Activated B cell treated with CpG ODN at 0.5 μM for 24 hours (primary cell): ENCODE measurements at regions not wholly inside any gene's neighbourhood (a gene's known extent, or its start where the extent isn't known, plus 50 kb on each side); places are given as distances from the start of the nearest gene placed in this dataset.

Experiments used
- ATAC-seq: fragments of 200-7000 bp; cut with Tn5 transposase; one replicate; pipeline ENCODE4 v1.10.0; 2021; ENCODE audit warnings: low read depth, mild to moderate bottlenecking, moderate library complexity
- CTCF ChIA-PET: fragments of 350-600 bp; sonication (Branson Sonifier 250); formaldehyde crosslinking; loops from one replicate; lab custom pipeline; 2021; ENCODE audit warnings: antibody characterized with exemption; lab: Charles Lee
- POLR2A ChIA-PET: fragments of 350-600 bp; sonication (Branson Sonifier 250); formaldehyde crosslinking; loops from one replicate; lab custom pipeline; 2021; ENCODE audit warnings: antibody characterized with exemption; lab: Charles Lee
- DNase-seq: peaks from one replicate; pipeline ENCODE4 v3.0.0; 2022
- H3K27ac Mint-ChIP-seq: one replicate; pipeline ENCODE4 v1.8.0; 2020; ENCODE audit warnings: mixed read lengths
- H3K27me3 Mint-ChIP-seq: one replicate; pipeline ENCODE4 v1.8.0; 2021; ENCODE audit warnings: mixed read lengths
- H3K36me3 Mint-ChIP-seq: one replicate; pipeline ENCODE4 v1.8.0; 2021; ENCODE audit warnings: low read depth, mixed read lengths
- H3K4me1 Mint-ChIP-seq: one replicate; pipeline ENCODE4 v1.8.0; 2021; ENCODE audit warnings: mixed read lengths
- H3K4me3 Mint-ChIP-seq: one replicate; pipeline ENCODE4 v1.8.0; 2020; ENCODE audit warnings: mild to moderate bottlenecking, mixed read lengths
- H3K9me3 Mint-ChIP-seq: one replicate; pipeline ENCODE4 v1.8.0; 2020; ENCODE audit warnings: mixed read lengths
- intact Hi-C: fragments of 100-400 bp; cut with micrococcal nuclease; formaldehyde crosslinking; loops from one replicate; pipeline ENCODE4 v1.15.1; 2024
- TF ChIP-seq, protein P1 (sequence below): fragments of 200-600 bp; IDR thresholded peaks from one replicate; pipeline ENCODE4 v1.8.0; 2022; ENCODE audit warnings: antibody characterized with exemption, mild to moderate bottlenecking

DNA sequence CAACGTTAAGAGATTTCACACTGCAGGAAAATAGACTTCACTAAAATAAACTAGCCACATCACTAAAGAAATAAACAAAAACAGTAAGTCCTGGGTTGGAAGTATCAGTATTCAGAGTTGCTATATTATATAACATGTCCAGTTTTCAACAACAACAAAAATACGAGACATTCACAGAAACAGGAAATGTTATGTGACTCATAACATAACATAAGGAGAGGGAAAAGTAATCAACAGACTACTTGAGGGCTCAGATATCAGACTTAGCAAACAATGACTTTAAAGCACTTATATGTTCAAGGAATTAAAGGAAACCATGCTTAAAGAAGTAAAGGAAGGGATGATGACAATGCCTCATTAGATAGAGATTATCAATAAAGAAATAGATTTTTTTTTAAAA, 73.5 kb upstream of the MKLN1 start:
- TF ChIP-seq, protein P1, sequence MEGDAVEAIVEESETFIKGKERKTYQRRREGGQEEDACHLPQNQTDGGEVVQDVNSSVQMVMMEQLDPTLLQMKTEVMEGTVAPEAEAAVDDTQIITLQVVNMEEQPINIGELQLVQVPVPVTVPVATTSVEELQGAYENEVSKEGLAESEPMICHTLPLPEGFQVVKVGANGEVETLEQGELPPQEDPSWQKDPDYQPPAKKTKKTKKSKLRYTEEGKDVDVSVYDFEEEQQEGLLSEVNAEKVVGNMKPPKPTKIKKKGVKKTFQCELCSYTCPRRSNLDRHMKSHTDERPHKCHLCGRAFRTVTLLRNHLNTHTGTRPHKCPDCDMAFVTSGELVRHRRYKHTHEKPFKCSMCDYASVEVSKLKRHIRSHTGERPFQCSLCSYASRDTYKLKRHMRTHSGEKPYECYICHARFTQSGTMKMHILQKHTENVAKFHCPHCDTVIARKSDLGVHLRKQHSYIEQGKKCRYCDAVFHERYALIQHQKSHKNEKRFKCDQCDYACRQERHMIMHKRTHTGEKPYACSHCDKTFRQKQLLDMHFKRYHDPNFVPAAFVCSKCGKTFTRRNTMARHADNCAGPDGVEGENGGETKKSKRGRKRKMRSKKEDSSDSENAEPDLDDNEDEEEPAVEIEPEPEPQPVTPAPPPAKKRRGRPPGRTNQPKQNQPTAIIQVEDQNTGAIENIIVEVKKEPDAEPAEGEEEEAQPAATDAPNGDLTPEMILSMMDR: no peak
- H3K27me3 Mint-ChIP-seq: peaks cover 10% of the 10 kb centered on the region
- intact Hi-C loops: no loop called here
- DNase-seq: no peak
- H3K9me3 Mint-ChIP-seq: peaks cover 15% of the 10 kb centered on the region
- no peak for ATAC-seq
- CTCF ChIA-PET: no interaction called here
- H3K27ac Mint-ChIP-seq: no peak overlapping the region
- POLR2A ChIA-PET: no interaction called here
- H3K36me3 Mint-ChIP-seq: peaks cover 4% of the 10 kb centered on the region
- no peaks in the 10 kb centered on the region for H3K4me1 Mint-ChIP-seq
- no peak overlapping the region for H3K4me3 Mint-ChIP-seq

DNA sequence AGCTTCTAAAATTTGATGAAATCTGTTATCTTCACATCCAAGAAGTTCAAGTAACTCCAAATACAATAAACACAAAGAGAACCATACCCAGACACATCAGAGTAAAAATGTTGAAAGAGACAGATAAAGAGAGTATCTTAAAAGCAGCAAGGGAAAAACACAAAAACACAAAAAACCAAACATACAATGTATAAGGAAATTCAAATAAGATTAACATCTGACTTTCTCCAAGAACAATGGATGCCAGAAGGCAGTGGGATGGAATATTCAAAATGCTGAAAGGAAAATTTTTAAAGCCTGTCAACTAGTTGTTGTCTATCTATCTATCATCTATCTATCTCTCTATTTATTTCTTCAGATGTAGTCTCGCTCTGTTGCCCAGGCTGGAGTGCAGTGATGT, 72.4 kb upstream of the MKLN1 start:
- CTCF ChIA-PET: no interaction called here
- H3K9me3 Mint-ChIP-seq: peaks cover 15% of the 10 kb centered on the region
- H3K4me1 Mint-ChIP-seq: no peaks in the 10 kb centered on the region
- POLR2A ChIA-PET: no interaction called here
- peaks cover 4% of the 10 kb centered on the region for H3K36me3 Mint-ChIP-seq
- DNase-seq: no peak
- TF ChIP-seq, protein P1: no peak
- H3K27me3 Mint-ChIP-seq: peaks cover 4% of the 10 kb centered on the region
- no peak for ATAC-seq
- no peak overlapping the region for H3K4me3 Mint-ChIP-seq
- intact Hi-C loops: no loop called here
- no peak overlapping the region for H3K27ac Mint-ChIP-seq

DNA sequence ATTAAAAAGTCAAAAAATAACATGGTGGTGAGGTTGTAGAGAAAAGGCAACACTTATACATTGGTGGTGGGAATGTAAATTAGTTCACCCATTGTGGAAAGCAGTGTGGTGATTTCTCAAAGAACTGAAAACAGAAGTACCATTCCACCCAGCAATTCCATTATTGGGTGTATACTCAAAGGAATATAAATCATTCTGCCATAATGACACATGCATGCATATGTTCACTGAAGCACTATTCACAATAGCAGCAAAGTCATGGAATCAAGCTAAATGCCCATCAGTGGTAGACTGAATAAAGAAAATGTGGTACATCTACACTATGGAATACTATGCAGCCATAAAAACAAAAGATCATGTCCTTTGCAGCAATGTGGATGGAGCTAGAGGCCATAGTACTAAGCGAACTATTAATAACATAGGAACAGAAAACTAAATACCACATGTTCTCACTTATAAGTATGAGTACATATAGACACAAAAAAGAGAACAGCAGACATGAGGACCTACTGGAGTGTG, 66.1 kb upstream of the MKLN1 start:
- Mint-ChIP-seq H3K27me3 (no peaks in the 10 kb centered on the region), H3K4me3 (no peak overlapping the region), H3K4me1 (peaks cover 13% of the 10 kb centered on the region), H3K27ac (no peak overlapping the region), H3K36me3 (no peaks in the 10 kb centered on the region), H3K9me3 (no peaks in the 10 kb centered on the region)
- ChIA-PET CTCF (no interaction called here), POLR2A (no interaction called here)
- TF ChIP-seq, protein P1: no peak
- DNase-seq (no peak), ATAC-seq (no peak)
- intact Hi-C loops: no loop called here

DNA sequence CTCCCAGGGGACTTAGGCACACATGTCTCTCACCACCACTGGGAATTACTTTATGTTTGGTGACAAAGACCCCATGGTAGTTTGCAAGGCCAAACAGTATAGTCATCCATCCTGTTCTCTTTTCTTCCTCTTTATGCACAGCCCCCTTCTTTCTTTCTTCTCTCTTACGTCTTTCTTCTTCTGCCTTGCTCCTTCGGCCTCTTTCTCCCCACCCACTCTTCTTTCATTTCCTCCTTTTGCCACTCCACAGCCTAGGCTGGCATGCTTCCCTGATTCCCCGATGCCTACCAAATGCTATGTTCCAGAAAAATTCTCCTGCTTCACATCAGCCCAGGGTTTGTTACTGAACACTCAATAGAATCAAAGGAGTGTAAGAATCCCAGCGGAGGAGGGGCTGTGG, 62.4 kb upstream of the MKLN1 start:
- no peaks in the 10 kb centered on the region for H3K27me3 Mint-ChIP-seq
- ChIA-PET POLR2A (no interaction called here), CTCF (no interaction called here)
- DNase-seq (no peak), ATAC-seq (peak; percentile 34)
- H3K4me1 Mint-ChIP-seq: peaks cover 13% of the 10 kb centered on the region
- no peaks in the 10 kb centered on the region for H3K36me3 Mint-ChIP-seq
- peaks cover 2% of the 10 kb centered on the region for H3K9me3 Mint-ChIP-seq
- H3K27ac Mint-ChIP-seq: no peak overlapping the region
- intact Hi-C loops: no loop called here
- no peak overlapping the region for H3K4me3 Mint-ChIP-seq
- TF ChIP-seq, protein P1: no peak

DNA sequence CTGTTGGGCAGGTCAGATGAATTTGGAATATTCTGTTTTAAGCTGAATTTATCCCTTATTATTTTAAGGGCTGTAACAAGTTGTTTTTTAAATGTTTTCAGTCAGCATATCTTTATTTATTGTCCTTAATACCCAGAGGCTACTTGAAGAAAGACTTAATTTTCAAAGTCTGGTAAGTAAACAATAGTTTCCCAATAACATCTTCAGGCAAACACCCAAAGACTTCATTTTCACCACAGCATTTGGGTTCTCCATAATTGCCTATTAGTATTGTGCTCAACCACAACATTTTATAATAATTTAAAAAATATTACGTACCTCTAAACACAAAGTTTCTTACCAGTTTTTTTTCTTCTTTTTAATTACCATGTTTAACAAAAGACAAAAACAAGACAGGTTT, 60.0 kb upstream of the MKLN1 start:
- Mint-ChIP-seq H3K4me1 (peaks cover 17% of the 10 kb centered on the region), H3K36me3 (no peaks in the 10 kb centered on the region), H3K9me3 (peaks cover 7% of the 10 kb centered on the region), H3K27ac (no peak overlapping the region), H3K27me3 (no peaks in the 10 kb centered on the region), H3K4me3 (no peak overlapping the region)
- CTCF ChIA-PET: no interaction called here
- ATAC-seq (no peak), DNase-seq (no peak)
- intact Hi-C loops: no loop called here
- POLR2A ChIA-PET: no interaction called here
- TF ChIP-seq, protein P1: no peak
